Neural cell (in vitro differentiated cells): ENCODE measurements at regions not wholly inside any gene's neighbourhood (a gene's known extent, or its start where the extent isn't known, plus 50 kb on each side); places are given as distances from the start of the nearest gene placed in this dataset.

Experiments
- H2AFZ ChIP-seq: fragments of 200-600, 300-800 bp; sonication (generic), shearing (Covaris generic); 2 replicates; pipeline ENCODE4 v1.6.0; 2014; ENCODE audit warnings: low read depth, mild to moderate bottlenecking, antibody characterized with exemption, low read length, moderate library complexity
- H3F3A ChIP-seq: fragments of 200-600 bp; shearing (Covaris generic); 2 replicates; pipeline ENCODE4 v1.6.1; 2016; ENCODE audit warnings: mild to moderate bottlenecking, moderate library complexity, mixed read lengths, antibody characterized with exemption, low read length; ENCODE audit not compliant: insufficient read depth, poor library complexity, severe bottlenecking
- H3K27ac ChIP-seq: fragments of 200-600, 300-800 bp; sonication (generic), shearing (Covaris generic); 2 replicates; pipeline ENCODE4 v1.5.1; 2014; ENCODE audit warnings: mild to moderate bottlenecking, low read length, moderate library complexity
- H3K27me3 ChIP-seq: fragments of 300-800, 200-600 bp; sonication (generic), shearing (Covaris generic); 2 replicates; pipeline ENCODE4 v1.6.0; 2014; ENCODE audit warnings: mild to moderate bottlenecking, low read depth, low read length, moderate library complexity; ENCODE audit not compliant: insufficient read depth
- H3K36me3 ChIP-seq: fragments of 300-800, 200-600 bp; sonication (generic), shearing (Covaris generic); 2 replicates; pipeline ENCODE4 v1.5.1; 2014; ENCODE audit warnings: mild to moderate bottlenecking, antibody characterized with exemption, low read length, moderate library complexity; ENCODE audit not compliant: insufficient read depth
- H3K4me2 ChIP-seq: fragments of 300-800, 200-600 bp; sonication (generic), shearing (Covaris generic); 2 replicates; pipeline ENCODE4 v1.6.0; 2014; ENCODE audit warnings: mild to moderate bottlenecking, low read length
- H3K4me3 ChIP-seq: fragments of 300-800, 200-600 bp; sonication (generic), shearing (Covaris generic); 2 replicates; pipeline ENCODE4 v1.5.1; 2014; ENCODE audit warnings: mild to moderate bottlenecking, low read length, moderate library complexity
- H3K79me2 ChIP-seq: fragments of 200-600 bp; shearing (Covaris generic); replicated peaks from 2 replicates; pipeline ENCODE4 v1.6.0; 2014; ENCODE audit warnings: mild to moderate bottlenecking, low read length, moderate library complexity; ENCODE audit not compliant: insufficient read depth
- H3K9ac ChIP-seq: fragments of 300-800, 200-600 bp; sonication (generic), shearing (Covaris generic); 2 replicates; pipeline ENCODE4 v1.6.1; 2016; ENCODE audit warnings: mild to moderate bottlenecking, low read length, mixed read lengths
- H3K9me2 ChIP-seq: fragments of 200-600 bp; shearing (Covaris generic); 2 replicates; pipeline ENCODE4 v1.6.1; 2016; ENCODE audit warnings: mild to moderate bottlenecking, low read length, mixed read lengths; ENCODE audit not compliant: insufficient read depth
- H3K9me3 ChIP-seq: fragments of 200-600, 300-800 bp; sonication (generic), shearing (Covaris generic); 2 replicates; pipeline ENCODE4 v1.6.1; 2016; ENCODE audit warnings: mild to moderate bottlenecking, mixed run types, low read length, moderate library complexity, mixed read lengths
- H4K20me1 ChIP-seq: fragments of 200-600 bp; shearing (Covaris generic); 2 replicates; pipeline ENCODE4 v1.6.1; 2016; ENCODE audit warnings: mild to moderate bottlenecking, mixed run types; ENCODE audit not compliant: insufficient read depth
- CTCF ChIP-seq: fragments of 450-650 bp; IDR thresholded peaks from 2 replicates; pipeline ENCODE4 v1.5.1; 2014; ENCODE audit warnings: antibody characterized with exemption, mild to moderate bottlenecking, moderate library complexity; ENCODE audit not compliant: poor library complexity, severe bottlenecking
- EP300 ChIP-seq: fragments of 450-650 bp; conservative IDR thresholded peaks from 2 replicates; pipeline ENCODE4 v1.6.1; 2014; ENCODE audit warnings: antibody characterized with exemption, mild to moderate bottlenecking, moderate library complexity; ENCODE audit not compliant: poor library complexity, severe bottlenecking
- EZH2 ChIP-seq: fragments of 200-600, 300-800 bp; shearing (Covaris generic), sonication (generic); IDR thresholded peaks from 2 replicates; pipeline ENCODE4 v1.6.1; 2014; ENCODE audit warnings: antibody characterized with exemption, low read length, borderline replicate concordance, mild to moderate bottlenecking; ENCODE audit not compliant: insufficient read depth, poor library complexity, severe bottlenecking
- MXI1 ChIP-seq: fragments of 450-650 bp; conservative IDR thresholded peaks from 2 replicates; pipeline ENCODE4 v1.6.1; 2014; ENCODE audit warnings: antibody characterized with exemption, mild to moderate bottlenecking; ENCODE audit not compliant: poor library complexity, severe bottlenecking
- POLR2AphosphoS5 ChIP-seq: IDR thresholded peaks from 2 replicates; pipeline ENCODE4 v1.6.1; 2012
- RAD21 ChIP-seq: fragments of 450-650 bp; conservative IDR thresholded peaks from 2 replicates; pipeline ENCODE4 v1.6.1; 2014; ENCODE audit warnings: antibody characterized with exemption, mild to moderate bottlenecking, moderate library complexity
- REST ChIP-seq: IDR thresholded peaks from 2 replicates; pipeline ENCODE4 v1.6.1; 2012; ENCODE audit warnings: borderline replicate concordance
- SMC3 ChIP-seq: fragments of 450-650 bp; conservative IDR thresholded peaks from 2 replicates; pipeline ENCODE4 v1.6.1; 2014; ENCODE audit warnings: antibody characterized with exemption, mild to moderate bottlenecking, moderate library complexity; ENCODE audit not compliant: poor library complexity
- TAF1 ChIP-seq: IDR thresholded peaks from 2 replicates; pipeline ENCODE4 v1.6.1; 2012; ENCODE audit warnings: low read depth

GRCh38 chr2:176891857-176892256 lies 320.7 kb upstream of the HNRNPA3 start:
- H3K27ac ChIP-seq: peak overlapping the region; percentile 82
- H3K36me3 ChIP-seq: no peaks in the 10 kb centered on the region
- H2AFZ ChIP-seq: no peak overlapping the region
- H3K4me3 ChIP-seq: peak overlapping the region; percentile 47
- no peaks in the 10 kb centered on the region for H3K79me2 ChIP-seq
- H3K9me2 ChIP-seq: no peaks in the 10 kb centered on the region
- H3K9ac ChIP-seq: peak overlapping the region; percentile 36
- H3K9me3 ChIP-seq: no peaks in the 10 kb centered on the region
- H4K20me1 ChIP-seq: no peaks in the 10 kb centered on the region
- TF ChIP-seq POLR2AphosphoS5 (peak; percentile 60), EP300 (peak; percentile 74), MXI1 (no peak), RAD21 (peak; percentile 27)
- peak overlapping the region; percentile 63 for H3K4me2 ChIP-seq
- no peaks in the 10 kb centered on the region for H3K27me3 ChIP-seq
- H3F3A ChIP-seq: peaks cover 17% of the 10 kb centered on the region

- Histone ChIP-seq H4K20me1 (no peaks in the 10 kb centered on the region), H3K27me3 (no peaks in the 10 kb centered on the region), H3K9me2 (no peaks in the 10 kb centered on the region), H3K36me3 (no peaks in the 10 kb centered on the region), H3F3A (peaks cover 17% of the 10 kb centered on the region), H3K27ac (peak overlapping the region; percentile 82), H3K9me3 (no peaks in the 10 kb centered on the region), H3K79me2 (no peaks in the 10 kb centered on the region), H3K4me2 (peak overlapping the region; percentile 63), H2AFZ (no peak overlapping the region), H3K9ac (peak overlapping the region; percentile 36), H3K4me3 (peak overlapping the region; percentile 47)
- TF ChIP-seq RAD21: peak; percentile 15
- TF ChIP-seq POLR2AphosphoS5: peak; percentile 91
- no peak for TF ChIP-seq EZH2
- peak; percentile 97 for TF ChIP-seq EP300
These were observed 319.8 kb upstream of the HNRNPA3 start for GRCh38 chr2:176892676-176893226.

GRCh38 chr2:176895158-176895557 lies 317.4 kb upstream of the HNRNPA3 start:
- H3F3A ChIP-seq: peaks cover 17% of the 10 kb centered on the region
- TF ChIP-seq EZH2: no peak
- no peak for TF ChIP-seq MXI1
- no peak for TF ChIP-seq CTCF
- no peak for TF ChIP-seq EP300
- no peak for TF ChIP-seq SMC3
- no peak for TF ChIP-seq RAD21
- TF ChIP-seq TAF1: no peak
- TF ChIP-seq REST: no peak
- no peak for TF ChIP-seq POLR2AphosphoS5
- H3K4me3 ChIP-seq: no peak overlapping the region
- H3K27ac ChIP-seq: no peak overlapping the region
- H2AFZ ChIP-seq: no peak overlapping the region
- H4K20me1 ChIP-seq: no peaks in the 10 kb centered on the region
- no peaks in the 10 kb centered on the region for H3K36me3 ChIP-seq
- H3K9ac ChIP-seq: no peak overlapping the region
- no peaks in the 10 kb centered on the region for H3K9me2 ChIP-seq
- H3K4me2 ChIP-seq: no peak overlapping the region
- no peaks in the 10 kb centered on the region for H3K79me2 ChIP-seq
- no peaks in the 10 kb centered on the region for H3K27me3 ChIP-seq
- H3K9me3 ChIP-seq: no peaks in the 10 kb centered on the region
